ENCODE measurements at regions not wholly inside any gene's neighbourhood (a gene's known extent, or its start where the extent isn't known, plus 50 kb on each side); places are given as distances from the start of the nearest gene placed in this dataset.
"Not testable (repeated sequence)": the region's sequence is repeated elsewhere in the genome, so short reads cannot be mapped to it uniquely, and the experiment has no call there.

GRCh38 chr3:117872594-117873248 is 1161.9 kb downstream of the IGSF11 start:
- not testable (repeated sequence) for FAIRE-seq

- FAIRE-seq = no peak
Observed at GRCh38 chr3:117873249-117873600, 1161.4 kb downstream of the IGSF11 start.

GRCh38 chr3:117874028-117874690 is 1160.5 kb downstream of the IGSF11 start:
- no peak for FAIRE-seq

DNA sequence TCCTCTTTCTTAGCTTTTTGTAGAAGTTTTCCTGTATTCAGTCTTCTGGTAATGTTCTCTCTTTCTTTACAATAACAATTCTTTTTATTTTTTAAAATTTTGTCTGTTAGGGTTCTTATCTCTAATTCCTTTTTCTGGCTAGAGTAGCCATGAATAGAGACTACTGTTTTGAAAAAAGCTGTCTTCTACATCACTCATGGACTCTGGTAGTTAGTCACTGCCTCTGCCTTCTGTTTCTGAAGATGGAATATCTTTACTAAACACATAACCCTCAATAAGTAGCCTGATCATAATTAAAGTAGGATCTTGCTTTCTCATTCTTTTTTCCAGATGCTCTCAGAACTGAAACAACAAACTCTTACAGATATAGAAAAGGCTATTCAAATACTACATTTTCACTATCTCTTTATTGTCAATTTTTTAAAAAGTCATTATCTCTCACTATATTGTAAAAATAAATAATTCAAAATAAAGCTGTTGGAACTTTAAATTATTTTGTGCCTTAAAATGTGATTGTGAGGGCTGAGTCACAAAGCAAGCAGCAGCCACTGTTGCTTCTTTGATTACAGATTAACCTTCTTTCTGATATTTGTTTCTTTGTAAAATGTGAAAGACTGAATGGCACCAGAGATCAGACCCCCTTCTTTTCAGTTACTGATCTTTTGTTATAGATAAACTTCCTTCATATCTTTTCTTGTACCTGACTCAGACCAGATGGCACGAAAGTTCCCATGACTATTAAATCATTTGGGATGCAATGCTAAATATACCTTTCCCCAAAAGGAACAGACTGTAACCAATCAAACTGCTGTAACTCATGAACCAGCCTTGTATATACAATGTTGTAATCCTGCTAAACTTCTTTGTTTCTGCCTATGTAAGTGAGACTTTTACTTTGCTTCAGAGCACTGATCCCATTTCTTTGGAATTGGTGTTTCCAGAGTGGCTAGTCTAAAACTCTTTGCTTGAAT is 1159.5 kb downstream of the IGSF11 start:
- no peak for FAIRE-seq

DNA sequence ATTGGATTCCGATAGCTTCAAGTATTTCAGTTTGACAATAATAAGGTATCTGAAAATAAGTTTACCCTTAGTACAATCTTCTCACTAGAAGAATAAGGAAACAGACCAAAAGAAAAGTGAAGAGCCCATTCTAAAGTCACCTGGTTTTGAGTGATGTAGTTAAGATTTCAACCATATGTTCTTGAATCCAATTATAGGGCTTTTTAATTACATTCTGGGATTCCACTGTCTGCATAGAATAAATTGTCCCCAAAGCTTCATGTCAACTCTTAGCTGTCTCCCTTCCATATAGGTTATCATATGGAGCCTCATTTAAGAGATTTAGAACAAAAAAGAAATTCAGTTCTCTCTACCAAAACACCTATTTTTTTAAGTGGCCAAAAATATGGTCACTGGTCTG is 1158.8 kb downstream of the IGSF11 start:
- FAIRE-seq = no peak

DNA sequence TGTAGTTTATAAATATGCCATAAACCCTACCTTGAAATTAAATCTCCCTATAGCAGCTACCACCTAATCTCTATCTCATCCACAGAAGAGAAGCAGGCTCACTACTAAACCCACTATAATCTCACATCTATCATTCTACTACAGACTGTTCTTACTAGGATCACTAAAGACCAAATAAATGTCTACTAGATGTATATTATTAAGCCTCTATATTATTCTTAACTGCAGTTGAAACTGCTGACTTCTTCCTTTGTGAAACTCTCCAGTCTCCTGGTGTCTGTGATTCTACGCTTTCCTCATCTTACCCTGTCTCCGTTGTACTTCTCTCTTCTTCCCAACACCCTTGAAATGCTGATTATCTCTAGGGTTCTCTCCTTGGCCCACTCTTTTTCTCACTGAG is 1154.0 kb downstream of the IGSF11 start:
- no peak for FAIRE-seq

GRCh38 chr3:117881210-117881609 is 1153.4 kb downstream of the IGSF11 start:
- no peak for FAIRE-seq

DNA sequence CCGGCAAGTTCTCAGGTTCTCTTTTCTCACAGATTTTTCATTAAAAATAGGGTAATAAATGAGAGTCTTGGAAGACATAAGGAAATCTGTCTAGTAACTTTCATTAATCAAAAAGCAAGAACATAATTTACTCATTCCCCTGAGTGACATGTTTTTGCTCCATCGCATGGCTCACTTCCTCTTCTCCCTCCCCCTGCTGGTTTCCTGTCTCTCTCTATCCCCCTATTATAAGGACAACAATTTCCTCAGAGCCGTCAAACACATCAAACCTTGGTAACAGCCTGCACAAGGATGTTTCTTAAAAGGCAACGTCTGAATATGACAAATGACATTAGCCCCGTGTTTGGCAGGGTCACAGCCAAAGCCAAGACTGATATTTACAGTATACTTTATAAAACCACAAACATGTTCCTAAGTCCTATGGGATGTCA is 1149.6 kb downstream of the IGSF11 start:
- FAIRE-seq = no peak

DNA sequence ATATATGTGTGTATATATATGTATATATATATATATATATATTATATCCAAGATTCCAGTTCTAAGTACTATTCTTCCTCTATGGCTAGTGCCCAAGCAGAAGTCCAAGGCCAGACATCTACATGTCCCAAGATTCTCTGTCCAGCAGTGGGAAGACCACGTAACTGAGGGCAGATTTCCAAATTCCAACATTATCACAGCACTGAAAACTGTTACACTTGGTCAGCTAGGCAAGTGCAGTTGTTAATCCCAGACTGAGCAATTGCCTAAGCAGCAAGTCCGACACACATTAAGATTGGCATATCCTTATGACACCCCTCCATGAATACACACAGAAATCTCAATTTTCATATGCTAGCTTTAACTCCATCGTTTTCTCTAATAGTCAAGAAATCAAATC is 1148.5 kb downstream of the IGSF11 start:
- no peak for FAIRE-seq

- no peak for FAIRE-seq
Observed at GRCh38 chr3:117887031-117887430, 1147.6 kb downstream of the IGSF11 start.

DNA sequence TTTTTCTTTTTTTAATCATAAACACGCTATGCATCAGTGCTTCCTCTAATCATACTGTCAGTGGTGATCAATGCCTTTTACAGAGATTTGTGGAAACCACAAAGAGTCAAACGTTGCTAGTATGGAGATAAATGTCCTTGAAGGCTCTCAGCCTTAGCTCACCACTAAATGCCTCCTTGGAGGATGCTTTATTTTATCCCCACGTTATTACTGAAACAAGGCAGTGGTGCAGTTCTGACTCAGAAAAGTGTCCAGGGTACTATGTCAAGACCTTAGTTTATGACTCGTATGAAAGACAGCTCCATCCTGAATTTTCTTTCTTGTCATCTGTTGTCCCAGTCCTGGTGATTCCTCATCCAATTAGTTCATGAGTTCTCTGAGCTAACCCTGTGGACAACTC is 1146.7 kb downstream of the IGSF11 start:
- FAIRE-seq = no peak

GRCh38 chr3:117892431-117892841 is 1142.2 kb downstream of the IGSF11 start:
- no peak for FAIRE-seq

DNA sequence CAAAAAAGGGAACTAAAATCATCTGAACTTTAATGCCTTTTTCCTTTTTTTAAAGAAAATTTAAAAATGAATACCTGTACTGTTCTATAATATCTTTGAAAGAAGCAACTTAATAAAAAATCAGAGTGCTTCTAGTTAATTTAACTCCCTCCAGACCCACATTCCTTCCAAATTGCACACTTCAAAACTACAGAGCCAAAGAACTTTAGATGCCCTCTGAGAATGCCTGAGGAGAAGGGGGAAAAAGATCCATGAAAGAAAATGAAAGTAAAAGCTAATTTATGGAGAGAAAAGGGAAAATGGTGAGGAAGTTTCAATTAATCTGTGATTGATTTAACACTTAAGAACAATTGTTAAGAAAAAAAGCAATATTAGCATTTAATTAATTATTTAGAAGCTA is 1141.6 kb downstream of the IGSF11 start:
- no peak for FAIRE-seq

GRCh38 chr3:117893638-117894037 is 1141.0 kb downstream of the IGSF11 start:
- no peak for FAIRE-seq

- FAIRE-seq = no peak
Observed at GRCh38 chr3:117898722-117899522, 1135.7 kb downstream of the IGSF11 start.

- no peak for FAIRE-seq
Observed at GRCh38 chr3:117903226-117903625, 1131.4 kb downstream of the IGSF11 start.

DNA sequence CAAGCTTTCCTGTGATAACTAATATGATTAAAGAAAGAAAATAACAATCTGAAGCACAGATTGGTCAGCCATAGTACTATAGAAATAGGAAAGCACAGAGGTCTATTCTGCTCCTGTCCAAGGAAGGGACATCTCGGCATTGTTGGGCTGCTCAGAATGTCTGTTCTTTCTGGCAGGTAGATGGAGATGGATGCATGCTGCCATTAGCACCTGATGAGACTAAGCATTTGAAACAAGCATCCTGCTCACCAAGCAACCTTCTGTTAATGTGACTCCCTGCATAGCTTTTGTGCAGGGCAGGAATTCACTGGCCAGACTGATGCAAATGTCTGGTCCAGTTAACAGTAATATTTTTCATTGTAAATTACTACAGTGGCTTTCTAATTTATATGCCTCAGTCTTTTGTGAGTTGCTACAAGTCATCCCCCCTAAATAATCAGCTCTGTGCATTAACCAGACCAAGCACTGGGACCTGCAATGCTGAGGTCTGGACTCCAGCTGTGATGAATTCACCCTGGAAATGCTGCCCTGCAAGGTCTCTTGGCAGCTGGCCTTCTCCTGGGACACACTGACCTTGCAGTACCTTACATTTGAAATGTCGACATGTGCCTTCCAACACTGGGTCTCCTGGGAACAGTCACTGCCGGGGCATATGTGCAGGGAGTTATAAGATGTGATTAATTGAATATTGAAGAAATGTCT is 1123.7 kb downstream of the IGSF11 start:
- no peak for FAIRE-seq

DNA sequence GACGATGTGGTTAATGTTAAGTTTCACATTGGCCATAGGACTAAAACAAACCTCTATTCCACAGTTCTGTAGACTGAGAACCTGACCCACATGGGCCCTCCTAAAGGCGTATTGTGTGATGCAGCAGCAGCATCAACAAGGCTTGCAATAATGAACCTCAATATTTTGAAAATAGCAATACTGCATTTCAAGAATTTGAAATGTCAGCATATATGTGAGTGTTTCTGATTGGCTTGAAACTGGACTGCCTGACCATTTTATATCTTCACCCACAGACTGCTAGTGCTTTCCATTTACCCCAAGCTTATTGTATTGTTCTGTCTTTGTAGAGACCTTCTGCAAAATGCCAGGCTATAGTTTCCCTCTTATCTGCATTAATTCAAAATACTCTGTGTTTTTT is 1122.3 kb downstream of the IGSF11 start:
- FAIRE-seq = no peak

- FAIRE-seq = no peak
Observed at GRCh38 chr3:117914540-117915100, 1120.0 kb downstream of the IGSF11 start.

DNA sequence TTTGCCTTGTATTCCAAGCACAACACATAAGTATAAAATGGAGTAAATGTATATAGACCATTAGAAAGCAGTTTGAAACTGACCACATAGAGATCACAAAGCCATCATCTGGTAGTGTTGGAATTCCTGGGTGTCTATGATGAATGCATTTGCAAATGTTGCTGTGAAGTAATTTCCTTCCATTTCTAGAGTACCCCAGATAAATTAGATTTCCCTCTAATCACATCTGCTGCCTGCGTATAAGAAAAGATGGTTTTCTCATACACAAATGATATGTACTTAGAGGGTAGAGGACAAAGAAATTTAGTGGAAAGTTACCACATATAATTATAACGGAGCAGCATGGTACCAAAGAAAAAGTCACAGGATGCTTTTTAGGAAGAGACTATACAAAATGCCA is 1117.8 kb downstream of the IGSF11 start:
- FAIRE-seq = no peak

DNA sequence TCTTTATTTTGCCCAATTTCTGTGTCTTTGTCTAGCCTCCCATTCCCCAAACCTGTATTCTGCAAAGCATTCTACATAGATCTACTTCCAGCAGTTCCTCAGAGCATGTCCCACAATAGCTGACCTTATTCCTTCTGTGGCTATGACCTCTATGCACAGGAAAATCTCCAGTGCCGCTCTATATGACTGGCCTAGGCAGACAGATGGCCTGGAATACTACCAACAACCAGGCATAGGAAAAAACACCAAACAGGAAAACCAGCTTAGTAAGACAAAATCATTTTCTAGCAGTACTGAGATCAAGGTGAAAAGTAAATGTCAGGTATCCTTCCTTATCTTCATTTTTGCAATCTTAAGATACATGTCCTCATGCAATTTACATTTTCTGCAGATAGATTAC is 1115.0 kb downstream of the IGSF11 start:
- FAIRE-seq = no peak

All from colon (tissue), 2 donors.